ENCODE measurements at regions not wholly inside any gene's neighbourhood (a gene's known extent, or its start where the extent isn't known, plus 50 kb on each side); places are given as distances from the start of the nearest gene placed in this dataset.

DNA sequence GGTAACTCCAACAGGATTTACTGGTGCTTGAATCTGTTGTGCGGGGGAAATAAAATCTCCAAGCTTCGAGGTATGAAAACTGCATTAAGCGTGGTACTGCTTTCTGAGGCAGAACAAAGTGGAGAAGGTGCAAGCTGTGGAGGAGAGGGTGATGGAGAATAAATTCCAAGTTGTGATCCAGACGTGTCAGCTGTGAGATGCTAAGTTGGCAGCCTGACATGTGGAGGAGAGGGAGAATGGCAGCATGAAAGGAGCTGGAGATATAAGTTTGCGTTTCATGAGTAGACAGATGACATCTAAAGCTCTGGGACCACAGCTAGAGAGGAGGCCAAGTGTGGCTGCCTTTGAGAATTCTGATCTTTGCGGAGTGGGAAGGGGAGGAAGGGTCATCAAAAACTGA is 411.8 kb downstream of the FBXO15 start:
- DNase-seq (ENCODE audit: low spot score): no peak

DNA sequence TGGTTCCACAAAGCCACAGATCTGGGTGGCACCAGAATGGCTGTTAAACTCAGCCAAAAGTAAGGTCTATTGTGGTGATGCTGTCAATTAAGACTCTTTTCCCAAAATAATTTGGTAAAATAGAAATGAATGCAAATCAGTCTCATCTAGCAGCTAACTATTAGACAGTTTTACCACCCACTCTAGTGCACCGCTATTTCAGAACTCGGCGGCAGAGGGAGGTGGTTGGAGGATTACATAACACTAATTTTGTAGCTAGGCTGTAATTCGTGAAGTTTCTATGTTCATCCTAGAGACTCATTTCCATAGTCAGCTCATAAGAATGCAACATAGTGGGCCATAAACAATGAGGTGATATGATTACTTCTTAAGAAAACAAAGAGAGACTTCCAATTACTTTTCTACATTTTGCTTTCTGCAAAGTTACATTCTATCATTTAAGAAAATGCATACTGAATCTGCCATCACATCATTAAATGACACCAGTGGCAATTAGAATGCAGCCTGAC is 413.8 kb downstream of the FBXO15 start:
- no peak for DNase-seq (ENCODE audit: low spot score)

DNA sequence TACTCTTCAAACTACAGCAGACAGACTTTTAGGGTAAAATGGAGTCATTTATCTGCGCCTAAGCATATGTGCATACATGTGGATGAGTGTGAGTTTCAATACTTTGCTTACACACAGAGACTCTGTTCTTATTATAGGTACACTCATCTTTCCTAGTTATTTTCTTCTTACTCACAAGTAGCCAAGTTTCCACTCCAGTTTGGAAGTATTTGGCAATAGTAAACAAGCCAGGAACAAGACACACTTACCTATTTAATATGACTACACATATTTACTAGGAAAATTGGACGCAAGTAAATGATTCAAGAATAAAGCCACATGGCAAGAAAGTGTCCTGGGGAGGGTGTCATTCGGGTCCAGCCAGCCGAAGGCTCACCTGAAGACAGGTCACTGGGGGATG is 414.3 kb downstream of the FBXO15 start:
- DNase-seq (ENCODE audit: low spot score): no peak

DNA sequence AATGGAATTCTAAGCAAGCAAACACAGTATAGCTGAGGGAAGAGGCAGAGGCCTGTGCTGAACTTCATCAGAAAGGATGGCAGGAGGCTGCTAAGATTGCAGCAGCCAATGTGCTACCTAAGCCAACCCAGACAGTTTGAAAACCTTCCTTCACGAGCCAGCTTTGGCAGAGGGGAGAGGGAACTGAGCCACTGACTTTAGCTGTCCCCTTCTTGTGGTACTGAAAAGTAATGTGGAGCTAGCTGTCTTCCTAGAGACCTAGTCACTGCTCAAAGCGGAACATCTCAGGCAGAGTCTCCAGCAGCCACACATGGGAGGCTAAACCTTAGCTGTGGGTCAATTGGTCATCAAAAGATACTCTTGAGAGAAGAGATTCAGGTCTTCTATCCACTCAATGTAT is 419.0 kb downstream of the FBXO15 start:
- no peak for DNase-seq (ENCODE audit: low spot score)

DNA sequence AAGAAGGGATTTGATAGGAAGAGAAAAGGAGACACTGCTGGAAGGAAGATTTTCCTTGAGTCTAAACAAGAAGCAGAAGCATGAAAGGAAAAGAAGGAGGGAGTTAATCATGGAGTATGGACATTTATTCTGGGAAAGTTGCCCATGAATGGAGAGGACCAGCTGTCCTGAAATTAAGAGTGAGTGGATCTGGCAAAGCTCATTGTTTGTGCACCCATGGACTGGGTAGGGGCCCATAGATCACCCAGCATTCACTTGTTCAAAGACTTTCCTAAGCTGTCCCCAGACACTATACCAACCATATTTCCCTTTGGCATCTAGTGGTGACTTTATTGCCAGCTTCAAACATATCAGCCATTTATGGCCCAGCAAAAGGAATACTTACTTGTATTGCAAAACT is 422.7 kb downstream of the FBXO15 start:
- no peak for DNase-seq (ENCODE audit: low spot score)

DNA sequence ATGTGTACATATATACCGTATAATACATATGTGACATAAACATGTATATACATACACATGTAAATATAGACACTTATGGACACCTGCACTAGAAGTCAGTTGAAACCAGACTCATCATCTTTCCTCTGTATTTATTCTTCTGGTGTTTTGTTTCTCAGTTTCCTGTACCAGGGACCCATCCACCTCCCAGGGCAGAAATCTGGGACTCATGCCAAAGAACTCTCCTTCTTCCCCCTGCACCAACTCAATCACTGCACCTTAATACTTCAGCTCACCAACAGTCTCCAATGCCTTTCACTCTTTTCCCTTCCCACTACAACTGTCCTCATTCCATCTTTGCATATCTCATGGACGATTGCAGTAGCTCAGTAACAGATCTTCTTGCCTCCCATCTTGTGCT is 428.0 kb downstream of the FBXO15 start:
- DNase-seq (ENCODE audit: low spot score): no peak

DNA sequence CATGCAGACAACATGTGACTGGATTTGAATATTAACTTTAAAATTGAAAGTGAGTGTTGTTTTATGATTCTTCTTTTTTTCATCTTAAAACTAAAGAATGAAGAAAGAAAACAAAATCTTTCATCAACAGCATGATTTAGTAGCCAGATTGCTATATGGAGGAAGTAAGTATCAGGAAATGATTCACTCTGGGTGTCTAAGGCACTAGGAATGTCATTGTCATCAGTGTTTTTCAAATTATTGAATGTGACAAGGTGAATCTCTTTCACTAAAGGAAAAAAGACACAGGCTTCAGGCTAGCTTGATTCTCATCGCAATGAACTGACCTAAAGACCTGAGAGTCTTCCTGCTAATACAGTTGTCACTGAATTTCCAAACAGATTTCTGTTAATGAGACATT is 430.1 kb downstream of the FBXO15 start:
- no peak for DNase-seq (ENCODE audit: low spot score)

DNA sequence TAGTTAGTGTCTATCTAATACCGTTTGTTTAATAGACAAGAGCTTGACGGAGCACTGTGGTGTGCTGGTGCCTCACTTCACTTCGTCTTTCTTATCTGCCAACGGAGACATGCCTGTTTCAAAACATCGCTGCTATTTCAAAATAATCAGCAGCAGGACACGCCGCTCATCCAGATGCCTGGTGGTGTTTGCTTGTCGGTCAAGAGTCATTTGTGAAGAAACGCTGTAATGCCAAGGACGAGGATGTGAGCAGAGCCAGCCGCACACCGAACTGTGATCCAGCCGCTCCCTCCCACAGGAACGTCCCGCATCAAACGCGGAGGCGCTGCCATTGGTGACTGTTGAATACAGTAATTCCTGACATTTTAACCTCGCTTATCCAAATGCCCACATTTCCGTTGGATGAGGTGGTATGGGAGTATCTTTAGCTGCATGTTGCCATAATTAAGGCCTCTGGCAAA is 432.4 kb downstream of the FBXO15 start:
- DNase-seq (ENCODE audit: low spot score): no peak

DNA sequence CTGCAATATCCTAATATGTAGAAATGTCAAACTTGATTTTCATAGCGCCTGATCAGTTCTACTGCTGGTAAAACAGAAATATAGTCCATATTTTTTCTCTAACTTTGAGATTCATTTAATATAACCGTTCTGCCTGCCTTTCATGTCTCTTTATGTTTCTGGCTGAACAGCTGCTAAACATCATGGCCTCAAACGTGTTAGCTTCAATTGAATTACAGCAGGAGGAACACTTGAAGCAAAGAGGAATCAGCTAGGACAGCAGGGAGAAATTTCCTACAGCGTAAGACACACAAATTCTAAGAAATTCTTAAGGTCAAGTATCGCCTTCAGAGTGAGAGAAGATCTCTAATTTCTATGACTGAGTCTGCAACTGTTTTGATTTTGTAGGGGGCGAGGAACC is 433.2 kb downstream of the FBXO15 start:
- DNase-seq (ENCODE audit: low spot score): no peak

DNA sequence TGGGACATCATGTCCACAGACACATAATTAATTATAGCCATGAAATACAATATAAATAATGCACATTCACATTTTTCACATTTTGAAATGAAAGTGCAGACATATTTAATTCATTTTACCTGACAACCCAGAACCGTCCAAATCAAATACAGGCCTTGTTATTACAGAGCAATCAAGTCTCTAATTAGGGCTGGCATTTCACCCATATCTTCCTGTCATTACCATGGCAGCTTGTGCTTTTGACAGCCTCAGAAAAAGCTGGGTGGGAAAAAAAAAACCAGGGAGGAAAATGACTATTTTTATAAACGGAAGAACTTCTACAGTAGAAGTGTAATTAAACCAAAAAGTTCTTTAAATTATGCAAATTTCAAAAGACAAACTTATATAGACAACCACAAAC is 436.4 kb downstream of the FBXO15 start:
- DNase-seq (ENCODE audit: low spot score): no peak

DNA sequence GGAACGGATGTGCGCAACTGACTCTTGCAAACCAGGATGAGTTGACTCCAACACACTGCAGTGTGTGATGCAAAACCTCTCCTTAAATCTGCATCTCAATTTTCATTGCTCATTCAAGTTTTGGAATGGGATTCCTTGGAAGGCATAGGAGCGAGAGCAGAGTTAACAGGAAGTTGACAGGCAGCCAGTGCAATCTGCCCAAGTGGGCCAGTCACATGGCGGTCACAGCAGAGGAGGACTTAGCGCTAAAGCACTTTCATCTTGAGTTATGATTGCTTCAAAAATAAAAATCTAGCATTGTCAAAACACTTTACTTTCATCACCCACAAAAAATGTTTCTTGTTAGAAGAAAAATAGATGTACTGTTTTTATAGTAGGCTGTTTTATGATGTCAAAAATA is 439.0 kb downstream of the FBXO15 start:
- no peak for DNase-seq (ENCODE audit: low spot score)

DNA sequence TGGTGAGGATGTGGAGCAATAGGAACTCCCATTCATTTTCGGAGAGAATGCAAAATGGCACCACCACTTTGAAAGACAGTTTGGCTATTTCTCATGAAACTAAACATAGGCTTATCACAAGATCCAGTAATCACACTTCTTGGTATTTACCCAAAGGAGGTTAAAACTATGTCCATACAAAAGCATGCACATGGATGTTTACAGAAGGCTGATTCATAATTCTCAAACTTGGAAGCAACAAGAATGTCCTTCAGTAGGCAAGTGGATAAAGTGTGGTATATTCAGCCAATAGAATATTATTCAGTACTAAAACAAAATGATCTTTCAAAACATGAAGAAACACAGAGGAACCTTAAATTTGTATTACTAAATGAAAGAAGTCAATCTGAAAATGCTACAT is 440.6 kb downstream of the FBXO15 start:
- no peak for DNase-seq (ENCODE audit: low spot score)

DNA sequence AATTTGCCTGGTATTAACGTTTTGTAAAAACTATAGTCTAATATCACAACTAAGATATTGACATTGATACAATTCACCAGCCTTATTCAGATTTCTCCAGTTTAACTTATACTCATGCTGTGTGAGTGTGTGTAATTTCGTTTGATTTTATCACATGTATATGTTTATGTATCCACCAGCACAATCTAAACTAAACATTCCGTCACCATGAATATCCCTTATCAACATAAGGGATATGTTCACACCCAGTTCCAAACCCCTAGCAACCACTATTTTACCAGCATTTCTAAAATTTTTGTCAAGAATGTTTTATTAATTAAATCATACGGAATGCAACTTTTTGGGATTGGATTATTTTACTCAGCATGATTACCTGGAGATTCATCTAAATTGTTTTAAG is 450.3 kb downstream of the FBXO15 start:
- no peak for DNase-seq (ENCODE audit: low spot score)

DNA sequence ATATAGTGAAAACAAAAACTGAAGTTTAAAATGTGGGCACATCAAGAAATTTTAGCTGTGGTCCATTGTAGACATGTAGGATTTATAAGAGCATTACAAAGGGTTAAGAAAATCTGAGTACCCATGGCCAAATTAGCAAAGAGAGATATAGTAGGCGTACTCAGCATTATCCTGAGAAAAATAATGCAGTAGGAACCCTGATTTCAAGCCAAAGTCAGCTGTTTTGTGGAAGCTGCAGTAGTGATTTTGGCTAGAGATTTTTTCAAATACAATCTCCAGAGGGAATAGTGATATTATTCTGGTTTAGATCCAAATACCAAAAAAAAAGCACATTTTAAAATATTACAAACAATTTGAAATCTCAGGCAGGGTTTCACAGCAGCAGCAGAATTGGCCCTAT is 450.9 kb downstream of the FBXO15 start:
- DNase-seq (ENCODE audit: low spot score): no peak

DNA sequence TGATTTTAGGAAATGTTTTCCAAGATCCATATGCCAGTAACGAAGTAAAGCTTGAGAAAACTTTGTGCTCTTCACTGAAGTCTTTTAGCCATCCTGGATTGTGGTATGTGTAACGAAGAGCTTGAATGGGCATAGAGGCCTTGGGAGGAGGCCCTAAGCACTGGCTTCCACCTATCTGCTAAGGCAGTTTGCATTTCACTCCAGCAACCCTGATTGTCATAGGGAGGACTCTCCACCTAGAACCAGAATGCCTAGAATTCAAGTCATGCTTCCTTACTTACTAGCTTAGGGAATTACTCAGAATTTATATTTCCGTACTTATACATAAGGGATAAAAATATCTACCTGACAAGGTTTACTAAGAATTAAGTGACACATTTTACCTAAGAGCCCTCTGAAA is 451.5 kb downstream of the FBXO15 start:
- DNase-seq (ENCODE audit: low spot score): no peak

DNA sequence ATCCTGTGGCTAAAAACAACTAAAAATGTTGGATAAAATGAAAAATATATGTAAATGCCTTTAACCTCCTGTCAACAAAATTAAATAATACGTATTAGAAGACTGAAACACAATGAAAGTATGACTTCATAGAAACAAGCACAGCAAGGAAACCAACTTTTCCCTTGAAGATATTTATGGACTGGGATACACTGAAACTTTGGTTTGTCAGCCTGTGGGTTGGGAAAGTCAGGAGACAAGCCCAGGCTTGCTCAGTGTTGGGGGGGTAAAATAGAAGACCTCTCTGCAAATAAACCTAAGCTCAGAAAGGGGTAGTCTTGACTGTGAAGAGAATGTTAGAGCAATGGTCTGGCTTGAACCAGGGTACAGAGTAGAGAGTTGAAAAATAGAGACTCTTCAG is 454.5 kb downstream of the FBXO15 start:
- no peak for DNase-seq (ENCODE audit: low spot score)

DNA sequence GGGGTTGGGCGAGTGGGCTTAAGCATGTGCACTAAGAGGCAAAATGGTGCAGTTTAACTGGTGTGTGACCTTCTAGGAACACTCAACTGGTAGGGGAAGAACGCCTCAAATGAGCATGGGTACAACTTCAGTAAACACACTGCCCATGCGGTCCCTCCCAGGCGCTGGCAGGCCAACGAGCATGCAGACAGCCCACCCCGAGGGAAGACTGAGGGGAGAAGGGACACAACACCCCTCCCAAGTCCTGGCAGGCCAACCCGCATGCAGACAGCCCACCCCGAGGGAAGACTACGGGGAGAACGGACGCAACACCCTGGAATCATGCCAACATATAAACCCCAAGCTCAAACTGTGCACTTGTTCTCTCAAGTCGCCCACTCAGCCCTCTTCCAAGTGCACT is 456.0 kb downstream of the FBXO15 start:
- no peak for DNase-seq (ENCODE audit: low spot score)

DNA sequence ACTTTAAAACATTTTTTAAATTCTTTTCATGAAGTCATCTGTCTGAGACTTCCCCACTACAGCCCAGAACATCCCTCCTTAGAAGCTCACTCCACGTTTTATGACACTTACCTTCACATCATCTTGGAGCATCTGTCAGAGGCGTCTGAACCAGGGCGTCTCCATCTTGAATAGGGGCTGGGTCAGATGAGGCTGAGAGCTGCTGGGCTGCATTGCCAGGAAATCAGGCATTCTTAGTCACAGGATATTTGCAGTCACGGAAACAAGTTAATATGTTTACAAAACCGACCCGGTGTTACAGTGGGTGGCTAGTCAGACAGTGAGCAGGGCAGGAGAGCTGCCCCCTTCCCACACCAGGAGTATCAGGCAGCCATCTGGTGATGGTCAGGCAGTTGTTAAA is 456.5 kb downstream of the FBXO15 start:
- DNase-seq (ENCODE audit: low spot score): no peak

DNA sequence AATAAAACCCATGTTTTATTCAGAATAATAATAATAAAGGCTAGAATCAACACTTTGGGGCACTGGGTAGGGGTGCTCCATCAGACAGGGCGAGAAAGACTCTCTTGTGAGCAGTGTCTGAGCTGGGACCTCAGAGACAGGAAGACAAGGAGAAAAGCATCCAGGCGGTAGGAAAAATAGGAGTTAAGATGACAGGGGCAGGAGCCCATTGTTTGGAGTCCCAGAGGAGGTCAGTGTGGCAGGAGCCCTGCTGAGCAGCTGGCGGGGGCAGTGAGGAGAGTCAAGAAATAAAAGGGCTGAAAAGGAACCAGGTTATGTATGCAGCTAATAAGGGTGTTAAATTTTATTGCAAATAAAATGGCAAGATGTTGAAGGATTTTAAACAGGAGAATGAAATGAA is 457.4 kb downstream of the FBXO15 start:
- no peak for DNase-seq (ENCODE audit: low spot score)

DNA sequence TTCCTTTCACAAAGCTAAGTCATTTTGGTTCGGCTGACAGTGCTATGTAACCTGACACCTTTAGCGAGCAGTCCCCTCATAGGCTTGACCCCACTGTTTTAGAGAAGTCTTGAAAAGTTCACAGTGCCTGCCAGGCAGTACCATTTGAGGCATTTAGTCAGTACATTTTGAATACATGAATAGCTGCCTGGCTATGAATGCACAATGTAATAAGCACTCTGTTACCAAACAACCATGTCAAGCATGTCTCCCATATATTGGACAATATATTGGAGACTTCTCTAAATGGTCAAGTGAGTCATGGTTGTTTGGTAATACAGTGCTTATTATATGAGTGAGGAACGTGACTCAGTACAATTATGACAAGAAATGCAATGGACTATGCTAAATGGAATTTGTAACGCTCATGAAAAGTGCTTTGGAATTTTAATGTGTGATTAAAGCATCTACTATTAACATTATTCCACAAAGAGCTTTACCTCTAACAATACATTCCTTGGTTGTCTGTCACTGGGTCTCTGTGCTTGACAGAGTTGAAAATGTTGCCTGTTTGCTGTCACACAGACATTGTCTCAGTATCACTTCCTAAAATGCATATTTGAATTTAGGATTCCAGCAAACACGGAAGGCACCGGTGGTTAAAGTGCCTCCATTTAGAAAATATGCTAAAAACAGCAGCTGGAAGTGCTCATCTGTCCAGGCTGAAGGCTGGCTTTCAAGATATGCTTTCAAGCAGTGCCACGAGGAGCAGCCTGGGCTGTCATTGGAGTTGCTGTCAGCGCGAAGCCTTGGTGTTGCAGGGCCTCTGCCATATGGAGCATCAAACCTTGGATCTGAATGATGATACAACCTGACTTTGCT is 458.6 kb downstream of the FBXO15 start:
- no peak for DNase-seq (ENCODE audit: low spot score)

DNA sequence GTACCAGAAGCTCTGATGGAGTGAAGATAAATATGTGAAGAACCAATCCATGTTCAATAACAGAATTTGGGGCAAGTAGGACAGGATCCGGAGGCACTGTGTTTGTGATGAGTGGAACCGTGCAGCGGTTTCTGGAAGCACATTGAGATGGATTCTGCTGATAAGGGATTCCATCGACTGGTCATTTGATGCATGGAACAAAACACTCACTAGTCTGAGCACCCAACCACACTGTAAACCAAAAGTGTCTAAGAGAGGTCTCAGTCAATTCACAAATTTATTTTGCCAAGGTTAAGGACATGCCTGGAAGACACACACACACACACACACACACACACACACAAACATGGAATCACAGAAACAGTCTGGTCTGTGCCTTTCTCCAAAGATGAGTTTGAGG is 459.5 kb downstream of the FBXO15 start:
- DNase-seq (ENCODE audit: low spot score): no peak

DNA sequence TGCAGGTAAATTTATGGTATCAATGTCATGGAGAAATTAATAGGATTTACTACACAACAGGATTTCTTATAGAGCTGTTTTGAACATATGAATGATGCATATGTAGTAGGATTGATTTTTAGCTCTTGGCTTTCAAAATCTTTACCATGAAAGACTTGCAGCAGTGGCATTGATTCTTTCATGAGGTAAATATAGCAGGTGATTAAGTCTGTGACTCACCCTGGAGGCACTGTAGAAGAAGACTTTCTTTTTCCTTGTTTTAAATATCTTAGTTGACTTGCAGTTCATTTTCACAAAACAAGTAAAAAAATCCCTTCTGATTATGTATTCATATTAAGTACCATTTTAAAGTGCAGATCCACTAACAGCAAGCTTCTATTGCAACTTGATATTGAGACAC is 463.0 kb downstream of the FBXO15 start:
- no peak for DNase-seq (ENCODE audit: low spot score)

DNA sequence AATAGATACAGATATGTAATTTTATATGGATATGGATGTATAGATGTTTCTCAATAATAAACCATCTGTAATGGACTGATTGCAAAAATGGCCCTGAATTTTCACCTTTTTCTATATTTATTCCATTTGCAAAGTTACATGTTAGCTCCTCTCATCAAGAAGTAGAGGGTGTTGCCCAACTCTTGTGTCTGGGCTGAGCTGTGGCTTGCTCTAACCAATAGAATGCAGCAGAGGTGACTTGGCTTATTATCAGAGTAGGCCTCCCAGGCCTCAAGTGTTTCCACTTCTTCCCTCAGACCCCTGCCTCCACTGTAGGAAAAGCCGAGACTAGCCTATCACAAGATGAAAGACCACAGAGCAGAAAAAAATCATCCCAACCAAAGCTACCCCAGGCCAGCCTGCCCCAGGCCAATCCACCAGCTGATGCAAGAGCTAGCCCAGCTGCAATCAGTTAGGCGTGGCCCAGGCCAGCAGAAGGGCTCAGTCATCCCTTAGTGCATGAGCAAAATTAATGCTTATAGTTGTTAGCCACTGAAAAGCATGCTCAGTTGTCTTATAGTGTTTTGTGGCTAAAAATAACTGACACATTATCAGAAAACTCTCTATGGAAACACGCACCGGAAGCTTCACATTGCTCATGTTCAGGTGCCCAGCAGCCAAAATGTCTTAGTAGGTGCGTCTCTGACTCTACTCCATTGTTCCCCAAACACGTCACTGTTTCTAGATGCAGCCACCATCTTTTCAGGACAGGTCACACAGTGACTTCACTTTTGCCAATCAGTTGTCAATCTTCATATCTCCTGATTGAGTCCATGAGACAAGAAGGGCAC is 464.0 kb downstream of the FBXO15 start:
- DNase-seq (ENCODE audit: low spot score): no peak
